Suprapubic skin (tissue), 4 donors: ENCODE measurements at regions not wholly inside any gene's neighbourhood (a gene's known extent, or its start where the extent isn't known, plus 50 kb on each side); places are given as distances from the start of the nearest gene placed in this dataset.

ENCODE experiments used
- DNase-seq, 2 donors: peaks; one replicate each; pipeline ENCODE4 v3.0.0-alpha.2; 2019; ENCODE audit warnings: low spot score in 2 of 2
- H3K27ac ChIP-seq: fragments of 200-600 bp; sonication (generic); one replicate; pipeline ENCODE4 v1.5.1; 2019
- H3K27me3 ChIP-seq: fragments of 200-600 bp; sonication (generic); one replicate; pipeline ENCODE4 v1.5.1; 2019
- H3K36me3 ChIP-seq: fragments of 200-600 bp; sonication (generic); one replicate; pipeline ENCODE4 v1.5.1; 2019
- H3K4me1 ChIP-seq: fragments of 200-600 bp; sonication (generic); one replicate; pipeline ENCODE4 v1.5.1; 2019
- H3K4me3 ChIP-seq: fragments of 200-600 bp; sonication (generic); one replicate; pipeline ENCODE4 v1.5.1; 2019; ENCODE audit warnings: mild to moderate bottlenecking
- H3K9me3 ChIP-seq: fragments of 200-600 bp; sonication (generic); one replicate; pipeline ENCODE4 v1.5.1; 2019
- CTCF ChIP-seq, 2 donors: fragments of 200-600 bp in 1 of 2; fragments of 450-650 bp in 1 of 2; sonication (generic) in 1 of 2; IDR thresholded peaks; one replicate each; pipeline ENCODE4 v1.5.1; 2016 to 2019; ENCODE audit warnings: antibody characterized with exemption in 2 of 2, mild to moderate bottlenecking in 1 of 2, moderate library complexity in 1 of 2
- EP300 ChIP-seq: sonication (generic); formaldehyde crosslinking; IDR thresholded peaks from one replicate; pipeline ENCODE4 v1.6.1; 2017; ENCODE audit warnings: antibody characterized with exemption
- POLR2A ChIP-seq, 2 donors: fragments of 450-650 bp; IDR thresholded peaks; one replicate each; pipeline ENCODE4 v1.6.1; 2017; ENCODE audit warnings: antibody characterized with exemption in 2 of 2, mild to moderate bottlenecking in 2 of 2, moderate library complexity in 2 of 2
- POLR2AphosphoS5 ChIP-seq, 3 donors: sonication (generic); formaldehyde crosslinking; IDR thresholded peaks; one replicate each; pipeline ENCODE4 v1.6.1; 2017; ENCODE audit warnings: antibody characterized with exemption in 3 of 3
- WGBS: methylation state at CpG from one replicate; pipeline ENCODE4 v1.1.5; 2018; 5-methylcytosine and 5-hydroxymethylcytosine counted together

DNA sequence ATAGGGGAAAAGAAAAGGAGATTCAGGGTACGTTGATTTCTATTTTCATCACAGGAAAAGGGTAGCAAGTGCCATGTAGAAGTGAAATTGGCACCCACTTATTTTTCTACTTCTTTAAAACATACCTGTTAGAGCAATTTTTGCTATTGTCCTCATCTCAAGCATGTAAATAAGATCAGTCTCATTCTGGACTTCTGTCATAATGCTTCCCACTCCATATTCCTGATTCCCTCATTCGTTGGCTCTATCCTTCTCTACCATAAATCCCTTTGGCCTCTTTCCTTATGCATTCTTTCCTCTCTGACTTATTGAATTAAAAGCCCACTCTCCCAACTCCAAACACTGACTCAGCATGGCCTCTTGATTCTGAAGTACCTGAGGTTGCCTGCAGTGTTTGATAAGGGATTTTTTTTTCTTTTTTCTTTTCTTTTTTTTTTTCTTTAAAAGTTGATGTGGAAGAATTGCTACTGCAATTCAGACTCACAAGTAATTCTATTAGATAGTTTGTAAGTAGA is 465.7 kb downstream of the SLITRK6 start:
- no peaks in the 10 kb centered on the region for H3K36me3 ChIP-seq
- TF ChIP-seq POLR2A (IDR thresholded peaks at IDR 0.05) (no peak), CTCF (IDR thresholded peaks at IDR 0.05) (no peak), EP300 (no peak), POLR2AphosphoS5 (IDR thresholded peaks at IDR 0.05) (no peak)
- 50% methylated on average over 2 of the region's 2 CpGs for WGBS
- H3K27me3 ChIP-seq, result no peaks in the 10 kb centered on the region
- no peak overlapping the region for H3K4me3 ChIP-seq
- no peak overlapping the region for H3K27ac ChIP-seq
- H3K9me3 ChIP-seq, result no peaks in the 10 kb centered on the region
- no peaks in the 10 kb centered on the region for H3K4me1 ChIP-seq
- DNase-seq, result no peak

GRCh38 chr13:85332615-85333014 is 466.6 kb downstream of the SLITRK6 start:
- no peaks in the 10 kb centered on the region for H3K36me3 ChIP-seq
- no peaks in the 10 kb centered on the region for H3K27me3 ChIP-seq
- TF ChIP-seq EP300, result no peak
- TF ChIP-seq POLR2AphosphoS5 (IDR thresholded peaks at IDR 0.05), result no peak
- TF ChIP-seq POLR2A (IDR thresholded peaks at IDR 0.05), result no peak
- TF ChIP-seq CTCF (IDR thresholded peaks at IDR 0.05), result no peak
- no peaks in the 10 kb centered on the region for H3K4me1 ChIP-seq
- no peak overlapping the region for H3K27ac ChIP-seq
- 88% methylated on average over 2 of the region's 2 CpGs for WGBS
- no peaks in the 10 kb centered on the region for H3K9me3 ChIP-seq
- H3K4me3 ChIP-seq, result no peak overlapping the region
- DNase-seq, result no peak

GRCh38 chr13:85321734-85322133 is 477.5 kb downstream of the SLITRK6 start:
- Histone ChIP-seq H3K27ac (no peak overlapping the region), H3K9me3 (no peaks in the 10 kb centered on the region), H3K4me3 (no peak overlapping the region), H3K27me3 (no peaks in the 10 kb centered on the region), H3K4me1 (no peaks in the 10 kb centered on the region), H3K36me3 (no peaks in the 10 kb centered on the region)
- TF ChIP-seq CTCF (IDR thresholded peaks at IDR 0.05) (no peak), POLR2AphosphoS5 (IDR thresholded peaks at IDR 0.05) (no peak), EP300 (no peak), POLR2A (IDR thresholded peaks at IDR 0.05) (no peak)
- no peak for DNase-seq

GRCh38 chr13:85317781-85318180 is 481.4 kb downstream of the SLITRK6 start:
- no peak overlapping the region for H3K4me3 ChIP-seq
- TF ChIP-seq POLR2AphosphoS5 (IDR thresholded peaks at IDR 0.05), result no peak
- TF ChIP-seq EP300, result no peak
- TF ChIP-seq CTCF (IDR thresholded peaks at IDR 0.05), result no peak
- TF ChIP-seq POLR2A (IDR thresholded peaks at IDR 0.05), result no peak
- no peak for DNase-seq
- no peak overlapping the region for H3K27ac ChIP-seq
- no peaks in the 10 kb centered on the region for H3K36me3 ChIP-seq
- H3K27me3 ChIP-seq, result no peaks in the 10 kb centered on the region
- 86% methylated on average over 1 of the region's 1 CpG for WGBS
- H3K4me1 ChIP-seq, result peaks cover 8% of the 10 kb centered on the region
- H3K9me3 ChIP-seq, result no peaks in the 10 kb centered on the region

DNA sequence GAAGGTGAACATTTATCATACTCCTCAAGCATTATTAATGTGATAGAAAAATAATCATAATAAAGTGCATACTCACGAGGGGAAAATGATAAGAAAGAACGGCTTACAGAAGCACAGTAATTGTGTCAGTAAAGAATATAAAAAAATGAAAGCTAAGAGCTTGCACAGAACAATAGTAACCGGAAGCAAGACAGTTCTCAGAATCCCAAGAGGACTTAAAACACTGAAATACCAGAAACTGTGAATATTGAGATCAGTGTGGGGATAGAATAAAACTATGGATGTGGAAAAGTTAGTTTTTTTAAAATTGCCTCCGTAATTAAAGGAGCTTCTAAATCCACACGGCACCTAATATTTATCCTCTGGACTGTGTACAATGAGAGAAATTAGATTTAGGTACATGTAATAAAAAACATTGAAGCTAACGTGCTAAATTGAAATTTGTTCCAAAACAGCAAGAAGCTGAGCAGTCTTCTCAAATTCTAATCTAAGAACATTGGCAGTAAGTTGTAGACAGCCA is 482.7 kb downstream of the SLITRK6 start:
- WGBS, result 67% methylated on average over 6 of the region's 6 CpGs

More for the DNA sequence above, 482.7 kb downstream of the SLITRK6 start:
- TF ChIP-seq POLR2AphosphoS5 (IDR thresholded peaks at IDR 0.05) (no peak), EP300 (no peak), CTCF (IDR thresholded peaks at IDR 0.05) (no peak), POLR2A (IDR thresholded peaks at IDR 0.05) (no peak)
- H3K36me3 ChIP-seq, result no peaks in the 10 kb centered on the region
- H3K27ac ChIP-seq, result no peak overlapping the region
- peaks cover 8% of the 10 kb centered on the region for H3K4me1 ChIP-seq
- no peaks in the 10 kb centered on the region for H3K9me3 ChIP-seq
- H3K4me3 ChIP-seq, result no peak overlapping the region
- no peaks in the 10 kb centered on the region for H3K27me3 ChIP-seq
- DNase-seq, result no peak
